ENCODE measurements at regions not wholly inside any gene's neighbourhood (a gene's known extent, or its start where the extent isn't known, plus 50 kb on each side); places are given as distances from the start of the nearest gene placed in this dataset.

GRCh38 chr2:81077396-81077795 lies 772.8 kb upstream of the LRRTM1 start:
- TF ChIP-seq, protein P1, sequence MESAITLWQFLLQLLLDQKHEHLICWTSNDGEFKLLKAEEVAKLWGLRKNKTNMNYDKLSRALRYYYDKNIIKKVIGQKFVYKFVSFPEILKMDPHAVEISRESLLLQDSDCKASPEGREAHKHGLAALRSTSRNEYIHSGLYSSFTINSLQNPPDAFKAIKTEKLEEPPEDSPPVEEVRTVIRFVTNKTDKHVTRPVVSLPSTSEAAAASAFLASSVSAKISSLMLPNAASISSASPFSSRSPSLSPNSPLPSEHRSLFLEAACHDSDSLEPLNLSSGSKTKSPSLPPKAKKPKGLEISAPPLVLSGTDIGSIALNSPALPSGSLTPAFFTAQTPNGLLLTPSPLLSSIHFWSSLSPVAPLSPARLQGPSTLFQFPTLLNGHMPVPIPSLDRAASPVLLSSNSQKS (CRISPR knock-in tag; IDR thresholded peaks at IDR 0.05), result no peak
- TF ChIP-seq E2F6 (IDR thresholded peaks at IDR 0.05; ENCODE audit: borderline replicate concordance in 1 of 2, extremely low read depth in 1 of 2, insufficient read depth in 1 of 2, insufficient read length in 1 of 2, low read depth in 1 of 2, low read length in 1 of 2, poor library complexity in 1 of 2, severe bottlenecking in 1 of 2), result no peak
- TF ChIP-seq FOXA3 (CRISPR knock-in tag; conservative IDR thresholded peaks at IDR 0.05 in 1 of 2, IDR thresholded peaks at IDR 0.05 in 1 of 2), result no peak
- TF ChIP-seq THRB (CRISPR knock-in tag; conservative IDR thresholded peaks at IDR 0.05), result no peak
- TF ChIP-seq PURB (CRISPR knock-in tag; IDR thresholded peaks at IDR 0.05; ENCODE audit: low read depth), result no peak
- no peak for TF ChIP-seq ZKSCAN8 (CRISPR knock-in tag; IDR thresholded peaks at IDR 0.05)
- TF ChIP-seq SLC30A9 (CRISPR knock-in tag; IDR thresholded peaks at IDR 0.05), result no peak
- TF ChIP-seq ZBED1 (IDR thresholded peaks at IDR 0.05), result no peak
- TF ChIP-seq RBM17 (IDR thresholded peaks at IDR 0.05; ENCODE audit: borderline replicate concordance, low read depth, low read length), result no peak
- TF ChIP-seq ZSCAN29 (IDR thresholded peaks at IDR 0.05), result no peak
- TF ChIP-seq UBTF (IDR thresholded peaks at IDR 0.05; ENCODE audit: borderline replicate concordance in 1 of 2, low read depth in 2 of 2, low read length in 2 of 2), result no peak
- no peak for TF ChIP-seq ZFP36 (IDR thresholded peaks at IDR 0.05; ENCODE audit: low read depth, low read length, partially characterized antibody)
- no peak for TF ChIP-seq MCM3 (IDR thresholded peaks at IDR 0.05)
- TF ChIP-seq HDAC3 (IDR thresholded peaks at IDR 0.05; ENCODE audit: borderline replicate concordance, partially characterized antibody), result no peak
- TF ChIP-seq, protein P2, sequence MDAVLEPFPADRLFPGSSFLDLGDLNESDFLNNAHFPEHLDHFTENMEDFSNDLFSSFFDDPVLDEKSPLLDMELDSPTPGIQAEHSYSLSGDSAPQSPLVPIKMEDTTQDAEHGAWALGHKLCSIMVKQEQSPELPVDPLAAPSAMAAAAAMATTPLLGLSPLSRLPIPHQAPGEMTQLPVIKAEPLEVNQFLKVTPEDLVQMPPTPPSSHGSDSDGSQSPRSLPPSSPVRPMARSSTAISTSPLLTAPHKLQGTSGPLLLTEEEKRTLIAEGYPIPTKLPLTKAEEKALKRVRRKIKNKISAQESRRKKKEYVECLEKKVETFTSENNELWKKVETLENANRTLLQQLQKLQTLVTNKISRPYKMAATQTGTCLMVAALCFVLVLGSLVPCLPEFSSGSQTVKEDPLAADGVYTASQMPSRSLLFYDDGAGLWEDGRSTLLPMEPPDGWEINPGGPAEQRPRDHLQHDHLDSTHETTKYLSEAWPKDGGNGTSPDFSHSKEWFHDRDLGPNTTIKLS (IDR thresholded peaks at IDR 0.05; ENCODE audit: borderline replicate concordance, low read depth), result no peak
- no peaks in the 10 kb centered on the region for H4K20me1 ChIP-seq (replicated peaks; ENCODE audit: control insufficient read depth, insufficient read depth, low read length)
- no peak overlapping the region for H3K4me3 ChIP-seq
- DNase-seq (ENCODE audit: extremely low read depth in 1 of 4, low spot score in 3 of 4), result no peak
- no peaks in the 10 kb centered on the region for H3K36me3 ChIP-seq (ENCODE audit: control insufficient read depth, insufficient read depth, low read length)
- ChIA-PET CTCF (ENCODE audit: low intra/inter-chr PET ratio) (no interaction called here), POLR2A (no interaction called here)
- no peak overlapping the region for H3K9ac ChIP-seq (ENCODE audit: insufficient read depth in 1 of 2, low read depth in 2 of 2, low read length in 2 of 2)
- no peaks in the 10 kb centered on the region for H3K9me1 ChIP-seq (ENCODE audit: control insufficient read depth, insufficient read depth, low read length)
- H3K9me3 ChIP-seq (replicated peaks; ENCODE audit: control insufficient read depth, insufficient read depth, low read depth, low read length), result no peaks in the 10 kb centered on the region
- no peak overlapping the region for H3K4me2 ChIP-seq (ENCODE audit: insufficient read depth, low read length)
- no TSS peak for BruUV-seq (replicated peaks)
- ATAC-seq, result no peak
- no peaks in the 10 kb centered on the region for H3K79me2 ChIP-seq (ENCODE audit: control insufficient read depth, insufficient read depth, low read length)
- WGBS (ENCODE audit: insufficient coverage, low coverage, missing lambda C conversion rate), result 6% methylated on average over 5 of the region's 5 CpGs
- no peaks in the 10 kb centered on the region for H3K4me1 ChIP-seq (replicated peaks in 1 of 2; ENCODE audit: control insufficient read depth in 2 of 2, insufficient read depth in 2 of 2, low read length in 2 of 2)
- H2AFZ ChIP-seq (ENCODE audit: low read depth, low read length), result no peak overlapping the region
- no peak for FAIRE-seq
- intact Hi-C loops (cut with micrococcal nuclease) (no loop called here), in situ Hi-C loops (cut with MboI) (no loop called here)
- no peak overlapping the region for H3K27ac ChIP-seq (ENCODE audit: extremely low read depth, low read depth, low read length)
- H3K27me3 ChIP-seq (ENCODE audit: control insufficient read depth in 2 of 2, insufficient read depth in 2 of 2, low read length in 2 of 2), result no peaks in the 10 kb centered on the region
